ENCODE measurements at regions not wholly inside any gene's neighbourhood (a gene's known extent, or its start where the extent isn't known, plus 50 kb on each side); places are given as distances from the start of the nearest gene placed in this dataset.

- DNase-seq (ENCODE audit: low read depth in 2 of 2), result no peak
Observed at GRCh38 chr2:8159211-8159965, 522.5 kb upstream of the ID2 start.

DNA sequence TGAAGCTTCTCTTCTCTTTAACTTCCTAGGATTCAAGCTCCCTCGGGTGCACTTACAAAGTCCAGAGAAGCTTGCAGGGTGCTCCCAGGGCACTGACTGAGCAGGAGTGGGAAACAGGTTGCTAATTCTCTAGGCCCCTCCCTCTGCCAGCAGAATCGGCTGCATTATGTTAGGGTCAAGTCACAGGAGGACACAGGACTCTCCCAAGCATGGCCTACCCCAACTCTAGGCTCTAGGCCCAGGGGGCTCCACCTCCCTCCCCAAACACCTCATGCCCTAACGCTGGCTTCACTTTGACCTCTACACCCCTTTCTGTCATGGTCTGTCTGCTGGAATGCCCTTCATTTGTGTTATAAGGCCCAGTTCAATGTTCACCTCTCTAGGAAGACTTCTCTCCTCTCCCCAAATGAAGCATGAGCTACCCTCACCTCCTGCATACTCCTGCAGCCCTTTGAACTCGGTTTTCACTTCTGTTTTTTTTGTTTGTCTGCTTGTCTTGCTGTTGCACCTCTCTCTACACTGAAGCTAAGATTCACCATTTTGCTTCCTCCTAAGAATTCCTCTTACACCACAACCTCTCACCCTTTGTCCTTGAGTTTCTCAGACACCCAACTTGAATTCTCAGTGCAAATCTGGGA is 521.8 kb upstream of the ID2 start:
- DNase-seq (ENCODE audit: low read depth in 2 of 2), result no peak

DNA sequence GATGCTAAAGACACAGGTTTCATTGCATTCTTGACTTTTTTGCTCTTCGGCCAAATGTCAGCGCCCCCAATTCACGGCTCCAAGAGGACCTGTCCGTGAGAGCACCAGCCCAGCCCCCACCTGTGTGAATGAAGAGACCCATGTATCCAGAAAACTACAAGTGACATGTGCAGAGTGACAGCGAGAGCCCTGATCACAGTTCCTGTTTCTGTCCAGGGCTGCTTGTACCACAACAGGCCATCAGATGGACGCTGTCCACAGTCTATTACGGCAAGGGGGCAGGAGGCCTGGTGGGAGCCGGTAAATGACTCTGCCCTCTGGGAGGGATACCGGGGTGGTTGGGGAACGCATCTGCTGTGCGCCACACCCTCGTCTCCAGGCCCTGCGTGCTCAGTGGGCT is 520.9 kb upstream of the ID2 start:
- DNase-seq (ENCODE audit: low read depth in 2 of 2), result no peak

DNA sequence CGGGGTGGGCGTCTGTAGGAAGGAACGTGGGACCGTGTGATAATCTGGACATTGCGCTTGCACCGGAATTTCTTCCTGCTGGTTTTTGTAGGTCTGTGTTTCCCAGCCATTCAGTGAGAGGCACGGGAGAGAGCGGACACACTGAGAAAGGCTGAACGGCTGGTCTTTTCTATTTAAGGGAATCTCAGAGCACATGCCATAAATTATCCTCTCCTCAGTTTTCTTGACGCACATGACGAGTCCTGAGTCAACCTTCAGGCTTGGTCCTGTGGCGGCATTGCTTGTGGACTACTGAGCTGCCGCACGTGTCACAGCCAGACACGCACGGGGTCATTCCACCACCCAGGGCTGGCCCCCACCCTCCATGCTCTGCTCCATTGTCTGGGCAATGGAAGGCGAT is 519.3 kb upstream of the ID2 start:
- no peak for DNase-seq (ENCODE audit: low read depth in 2 of 2)

GRCh38 chr2:8165550-8165949 is 516.3 kb upstream of the ID2 start:
- DNase-seq (ENCODE audit: low read depth in 2 of 2), result no peak

- no peak for DNase-seq (ENCODE audit: low read depth in 2 of 2)
Observed at GRCh38 chr2:8168022-8168717, 513.7 kb upstream of the ID2 start.

- no peak for DNase-seq (ENCODE audit: low read depth in 2 of 2)
Observed at GRCh38 chr2:8168876-8169424, 512.9 kb upstream of the ID2 start.

- no peak for DNase-seq (ENCODE audit: low read depth in 2 of 2)
Observed at GRCh38 chr2:8169443-8169842, 512.4 kb upstream of the ID2 start.

DNA sequence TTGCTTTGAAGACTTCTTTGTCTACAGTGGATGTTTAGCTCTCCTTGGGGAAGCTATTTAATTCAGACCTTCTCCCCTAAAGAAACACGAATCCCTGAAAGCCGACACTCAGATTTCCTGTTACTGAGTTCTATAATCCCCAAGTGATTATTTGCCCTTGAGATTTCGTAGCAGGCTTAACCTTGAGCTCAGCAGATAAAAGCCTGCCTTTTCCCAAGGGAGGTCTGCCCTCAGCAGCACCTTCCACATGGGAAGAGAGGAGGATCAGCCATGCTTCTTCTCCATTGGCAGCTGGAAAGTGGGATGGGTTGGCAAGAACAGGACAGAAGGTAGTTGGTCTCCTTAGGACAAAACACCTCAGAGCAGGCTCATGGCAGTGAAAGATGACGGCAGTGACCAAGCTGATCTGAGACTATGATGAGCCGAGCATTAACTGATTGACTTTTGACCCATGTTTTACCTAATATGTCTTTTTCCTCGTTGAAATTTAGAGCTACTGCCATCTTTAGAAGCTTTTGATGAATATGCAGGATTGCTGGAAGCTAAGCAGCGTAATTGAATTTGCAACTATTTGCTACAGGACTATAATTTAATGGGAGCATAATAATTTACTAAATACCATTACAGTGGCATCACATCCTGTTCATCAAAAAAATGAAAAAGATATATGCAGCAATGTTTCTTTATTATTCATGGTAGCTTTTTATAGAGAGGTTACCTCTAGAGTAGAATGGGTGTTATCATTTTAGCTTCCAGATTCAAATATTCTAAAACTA is 511.1 kb upstream of the ID2 start:
- no peak for DNase-seq (ENCODE audit: low read depth in 2 of 2)

DNA sequence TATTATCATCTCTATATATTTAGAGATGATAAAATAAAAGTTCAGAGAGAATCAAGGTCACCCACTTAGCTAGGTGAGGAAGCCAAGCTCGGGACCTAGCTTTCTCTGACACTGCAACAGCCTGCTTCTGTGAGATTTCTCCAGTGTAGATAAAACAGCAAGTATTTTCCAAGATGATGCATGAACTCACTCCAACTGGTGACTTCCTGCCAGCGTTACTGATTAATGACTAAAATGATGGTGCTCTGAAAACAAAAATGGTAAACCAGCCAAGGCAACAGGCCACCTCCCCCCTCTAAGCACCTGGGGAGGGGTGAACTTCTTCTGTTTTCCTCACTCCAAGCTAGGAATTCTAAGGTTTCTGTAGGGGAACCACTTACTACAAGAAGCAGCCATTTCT is 510.2 kb upstream of the ID2 start:
- DNase-seq (ENCODE audit: low read depth in 2 of 2), result no peak

GRCh38 chr2:8172661-8173060 is 509.2 kb upstream of the ID2 start:
- DNase-seq (ENCODE audit: low read depth in 2 of 2), result no peak

GRCh38 chr2:8174641-8175257 is 507.1 kb upstream of the ID2 start:
- DNase-seq (ENCODE audit: low read depth in 2 of 2), result no peak

DNA sequence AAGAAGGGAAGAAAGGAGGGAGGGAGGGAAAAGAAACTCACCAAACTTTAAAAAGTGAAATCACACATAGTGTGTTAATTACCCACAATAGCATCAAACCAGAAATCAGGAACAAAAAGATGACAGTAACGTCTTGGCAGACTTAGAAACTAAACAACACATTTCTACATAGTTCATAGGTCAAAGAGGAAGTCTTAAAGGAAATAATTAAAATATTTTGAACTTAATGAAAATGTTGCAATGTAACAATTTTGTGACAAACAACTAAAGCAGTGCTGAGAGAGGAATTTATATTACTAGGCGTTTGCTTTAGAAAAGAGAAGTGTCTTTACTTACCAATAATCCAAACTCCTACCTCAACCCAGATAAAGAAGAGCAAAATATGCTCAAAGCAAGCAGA is 505.0 kb upstream of the ID2 start:
- DNase-seq (ENCODE audit: low read depth in 2 of 2), result no peak

- DNase-seq (ENCODE audit: low read depth in 2 of 2), result no peak
Observed at GRCh38 chr2:8177566-8177965, 504.3 kb upstream of the ID2 start.

DNA sequence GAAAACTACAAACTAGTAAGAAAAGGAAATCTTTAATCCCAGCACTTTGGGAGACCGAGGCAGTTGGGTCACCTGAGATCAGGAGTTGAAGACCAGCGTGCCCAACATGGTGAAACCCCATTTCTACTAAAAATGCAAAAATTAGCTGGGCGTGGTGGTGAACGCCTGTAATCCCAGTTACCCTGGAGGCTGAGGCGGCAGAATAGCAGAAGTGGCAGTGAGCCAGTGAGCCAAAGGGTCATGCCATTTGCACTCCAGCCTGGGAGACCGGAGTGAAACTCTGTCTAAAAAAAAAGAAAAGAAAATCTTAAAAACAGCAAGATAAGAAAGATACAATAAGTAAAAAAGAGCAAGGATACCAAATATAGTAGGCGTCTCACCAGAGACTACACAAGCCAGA is 502.9 kb upstream of the ID2 start:
- DNase-seq (ENCODE audit: low read depth in 2 of 2), result no peak

- DNase-seq (ENCODE audit: low read depth in 2 of 2), result no peak
Observed at GRCh38 chr2:8189316-8189715, 492.5 kb upstream of the ID2 start.

DNA sequence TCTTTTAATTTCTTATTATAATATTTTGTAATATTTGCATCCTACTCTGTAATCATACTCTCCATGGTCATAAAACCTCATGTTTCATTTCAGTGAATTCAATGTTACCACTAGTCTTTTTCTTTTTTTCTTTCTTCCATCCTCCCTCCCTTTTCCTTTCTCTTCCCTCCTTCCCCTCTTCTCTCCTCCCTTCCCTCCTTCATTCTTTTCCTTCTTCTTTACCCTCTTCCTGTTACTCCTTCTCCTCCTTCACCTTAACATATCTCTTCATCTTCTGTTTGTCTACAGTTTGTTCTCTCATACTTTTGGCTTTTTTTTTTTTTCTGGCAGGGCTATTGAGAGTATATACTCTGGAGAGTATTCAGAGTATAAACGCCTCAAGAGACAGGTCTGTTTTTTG is 491.6 kb upstream of the ID2 start:
- DNase-seq (ENCODE audit: low read depth in 2 of 2), result no peak

- DNase-seq (ENCODE audit: low read depth in 2 of 2), result no peak
Observed at GRCh38 chr2:8191427-8191826, 490.4 kb upstream of the ID2 start.

- no peak for DNase-seq (ENCODE audit: low read depth in 2 of 2)
Observed at GRCh38 chr2:8193146-8193545, 488.7 kb upstream of the ID2 start.

GRCh38 chr2:8193686-8194615 is 487.9 kb upstream of the ID2 start:
- no peak for DNase-seq (ENCODE audit: low read depth in 2 of 2)

- no peak for DNase-seq (ENCODE audit: low read depth in 2 of 2)
Observed at GRCh38 chr2:8195784-8196183, 486.1 kb upstream of the ID2 start.
